H54 (cell line): ENCODE measurements at regions not wholly inside any gene's neighbourhood (a gene's known extent, or its start where the extent isn't known, plus 50 kb on each side); places are given as distances from the start of the nearest gene placed in this dataset.
"Not testable (repeated sequence)": the region's sequence is repeated elsewhere in the genome, so short reads cannot be mapped to it uniquely, and the experiment has no call there.

Source experiments
- DNase-seq: peaks from one replicate; pipeline ENCODE4 v3.0.0; 2011; ENCODE audit warnings: low spot score, mixed read lengths; ENCODE audit not compliant: insufficient read length
- FAIRE-seq: peaks from 3 replicates; lab custom pipeline; 2011; peaks lifted over from hg19 to GRCh38; lab: Jason Lieb, UNC
- POLR2A ChIP-seq: IDR thresholded peaks from 2 replicates; pipeline ENCODE4 v1.6.1; 2011; ENCODE audit warnings: low read depth, mild to moderate bottlenecking, low read length

DNA sequence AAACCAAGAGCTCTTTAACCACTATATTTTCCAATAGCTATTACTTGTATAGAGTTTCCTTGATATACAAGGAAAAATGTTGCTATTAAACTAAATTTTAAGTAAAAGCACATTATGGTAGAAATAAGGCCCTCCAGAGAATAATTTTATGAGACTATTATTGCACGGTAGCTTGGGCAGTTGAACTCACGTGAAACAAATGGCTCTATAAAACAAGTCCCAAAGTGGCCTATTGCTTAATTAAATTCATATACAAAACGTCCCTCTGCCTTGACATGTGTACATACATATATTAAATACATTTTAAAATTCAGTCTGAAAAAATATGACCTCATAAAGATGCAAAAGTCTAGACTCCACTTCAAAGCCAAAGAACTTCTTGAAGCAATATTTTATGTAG, 582.2 kb downstream of the CENPC start:
- TF ChIP-seq POLR2A = no peak

GRCh38 chr4:66959207-66959606, 586.1 kb downstream of the CENPC start:
- no peak for FAIRE-seq
- TF ChIP-seq POLR2A = no peak

More for the DNA sequence above, 582.2 kb downstream of the CENPC start:
- no peak for DNase-seq
- FAIRE-seq = no peak

DNA sequence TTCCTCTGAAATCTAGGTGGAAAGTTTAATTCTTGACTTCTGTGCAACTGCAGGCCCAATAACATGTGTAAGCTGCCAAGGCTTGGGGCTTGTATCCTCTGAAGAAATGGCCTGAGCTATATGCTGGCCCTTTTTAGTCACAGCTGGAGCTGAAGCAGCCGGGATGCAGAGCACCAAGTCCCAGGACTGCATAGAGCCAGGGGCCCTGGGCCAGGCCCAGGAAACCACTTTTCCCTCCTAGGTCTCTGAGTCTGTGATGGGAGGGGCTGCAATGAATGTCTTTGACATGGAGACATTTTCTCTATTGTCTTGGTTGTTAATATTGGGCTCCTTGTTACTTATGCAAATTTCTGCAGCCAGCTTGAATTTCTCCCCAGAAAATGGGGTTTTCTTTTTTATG, 588.5 kb downstream of the CENPC start:
- no peak for FAIRE-seq
- DNase-seq = no peak
- no peak for TF ChIP-seq POLR2A

More at GRCh38 chr4:66959207-66959606, 586.1 kb downstream of the CENPC start:
- no peak for DNase-seq

GRCh38 chr4:66956426-66956825, 588.9 kb downstream of the CENPC start:
- DNase-seq = no peak
- no peak for FAIRE-seq
- TF ChIP-seq POLR2A = no peak

- no peak for DNase-seq
- no peak for FAIRE-seq
- TF ChIP-seq POLR2A = no peak
These were observed 589.5 kb downstream of the CENPC start for GRCh38 chr4:66955784-66956183.

- FAIRE-seq = no peak
- no peak for DNase-seq
- no peak for TF ChIP-seq POLR2A
These were observed 595.9 kb downstream of the CENPC start for GRCh38 chr4:66949419-66949818.

DNA sequence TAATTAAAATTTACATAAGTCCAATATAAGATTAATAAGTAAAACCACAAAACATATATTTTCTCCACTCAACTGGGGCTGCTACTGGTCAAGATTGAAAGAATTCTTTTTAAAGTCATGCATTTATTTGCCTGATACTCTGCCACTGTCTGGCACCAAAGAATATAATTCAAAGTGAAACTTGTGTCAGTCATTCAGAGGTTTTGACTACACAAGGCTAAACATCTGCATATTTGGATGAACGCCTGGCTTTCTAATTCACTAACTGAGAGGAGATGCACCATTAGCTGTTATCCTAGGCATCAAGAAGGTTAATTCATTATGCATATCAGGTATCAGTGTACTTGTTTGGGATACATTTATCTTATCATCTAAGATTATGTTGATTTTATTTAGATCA, 598.5 kb downstream of the CENPC start:
- no peak for DNase-seq
- no peak for FAIRE-seq
- no peak for TF ChIP-seq POLR2A

DNA sequence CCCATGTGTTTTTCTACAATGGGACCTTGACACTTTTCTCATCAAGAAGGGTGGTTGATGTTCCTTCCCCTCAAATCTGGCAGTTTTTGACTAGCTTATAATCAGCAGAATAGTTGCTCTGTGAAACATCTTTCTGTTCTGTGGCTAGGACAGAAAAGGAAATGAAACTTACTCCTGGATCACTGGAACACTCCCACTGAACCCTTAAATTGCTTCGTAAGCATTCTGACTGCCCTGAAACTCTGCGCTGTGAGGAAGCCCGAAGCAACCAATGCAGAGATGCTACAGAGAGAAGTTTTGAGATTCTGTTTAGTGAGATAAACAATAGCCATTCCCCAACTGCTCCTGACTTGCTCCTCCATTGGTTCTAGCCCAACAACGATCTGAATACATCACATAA, 602.2 kb downstream of the CENPC start:
- DNase-seq = no peak
- TF ChIP-seq POLR2A = no peak
- no peak for FAIRE-seq

DNA sequence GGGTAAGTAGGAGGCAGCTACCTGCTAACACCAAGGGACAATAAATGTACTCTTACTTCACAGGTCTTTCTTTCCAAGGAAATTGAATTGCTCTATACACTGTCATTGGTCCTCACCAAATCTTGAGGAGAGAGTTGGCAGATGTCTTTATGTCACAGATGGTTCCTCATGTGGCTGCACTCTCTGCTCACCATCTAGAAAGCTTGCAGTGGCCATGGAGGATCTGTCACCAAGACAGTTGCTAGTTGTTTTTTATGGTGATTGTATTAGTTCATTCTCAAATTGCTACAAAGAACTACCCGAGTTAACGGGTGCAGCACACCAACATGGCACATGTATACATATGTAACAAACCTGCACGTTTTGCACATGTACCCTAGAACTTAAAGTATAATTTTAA, 613.3 kb downstream of the CENPC start:
- FAIRE-seq, DNase-seq: not testable (repeated sequence)

DNA sequence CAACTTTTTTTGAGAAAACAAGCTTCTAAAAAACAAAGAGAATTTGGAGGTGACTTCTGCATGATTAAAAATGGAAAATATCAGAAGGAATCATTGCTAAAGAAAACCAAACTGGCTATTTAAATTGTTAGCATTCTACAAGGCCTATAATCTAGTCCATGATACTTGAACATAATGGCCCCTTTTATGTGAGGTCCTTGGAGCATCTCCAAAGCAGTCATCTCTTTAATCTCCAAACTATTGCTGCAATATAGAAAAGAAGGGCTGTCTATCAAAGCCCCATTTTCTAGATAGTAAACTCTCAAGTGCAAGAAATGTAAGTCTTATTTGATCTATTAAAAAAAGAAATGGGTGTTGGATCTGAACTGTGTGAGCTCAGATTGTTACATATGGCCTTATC, 615.1 kb downstream of the CENPC start:
- TF ChIP-seq POLR2A = no peak
- no peak for FAIRE-seq
- no peak for DNase-seq

GRCh38 chr4:66929748-66930147, 615.6 kb downstream of the CENPC start:
- DNase-seq = no peak
- TF ChIP-seq POLR2A = no peak
- FAIRE-seq = no peak

DNA sequence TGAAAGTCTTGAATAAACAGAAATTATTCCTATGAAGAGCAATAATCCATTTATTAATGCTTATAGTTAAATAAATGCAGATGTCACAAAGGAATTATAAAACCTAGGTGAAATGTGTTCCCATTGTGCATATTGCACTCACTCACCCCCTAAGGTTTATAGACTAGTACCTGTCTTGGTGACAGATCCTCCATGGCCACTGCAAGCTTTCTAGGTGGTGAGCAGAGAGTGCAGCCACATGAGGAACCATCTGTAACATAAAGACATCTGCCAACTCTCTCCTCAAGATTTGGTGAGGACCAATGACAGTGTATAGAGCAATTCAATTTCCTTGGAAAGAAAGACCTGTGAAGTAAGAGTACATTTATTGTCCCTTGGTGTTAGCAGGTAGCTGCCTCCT, 616.4 kb downstream of the CENPC start:
- not testable (repeated sequence) for DNase-seq, FAIRE-seq

DNA sequence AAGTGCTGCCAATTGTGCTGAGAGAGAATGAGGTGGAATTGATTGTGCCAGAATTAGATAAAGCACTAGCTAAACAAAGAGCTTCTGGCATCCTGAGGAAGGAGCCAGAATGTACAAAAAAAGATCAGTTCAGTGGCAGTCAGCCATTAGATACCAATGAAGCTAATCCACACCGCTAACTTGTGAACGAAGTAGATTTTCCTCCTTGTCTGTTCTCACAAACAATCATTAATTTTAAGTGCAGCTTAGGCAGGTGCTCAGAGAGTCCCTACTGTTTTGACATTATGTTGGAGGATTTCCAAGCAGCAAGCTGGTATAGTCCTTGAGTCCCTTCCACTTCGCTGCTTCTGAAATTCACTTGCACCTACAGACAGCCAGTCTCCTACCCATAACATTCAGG, 617.4 kb downstream of the CENPC start:
- DNase-seq = no peak
- TF ChIP-seq POLR2A = no peak
- FAIRE-seq = no peak

- FAIRE-seq (no peak), DNase-seq (no peak)
- TF ChIP-seq POLR2A = no peak
These were observed 618.6 kb downstream of the CENPC start for GRCh38 chr4:66926687-66927086.

GRCh38 chr4:66923081-66923865, 622.0 kb downstream of the CENPC start:
- no peak for FAIRE-seq
- no peak for TF ChIP-seq POLR2A
- no peak for DNase-seq
